ENCODE measurements at regions not wholly inside any gene's neighbourhood (a gene's known extent, or its start where the extent isn't known, plus 50 kb on each side); places are given as distances from the start of the nearest gene placed in this dataset.

- TF ChIP-seq, protein P1, sequence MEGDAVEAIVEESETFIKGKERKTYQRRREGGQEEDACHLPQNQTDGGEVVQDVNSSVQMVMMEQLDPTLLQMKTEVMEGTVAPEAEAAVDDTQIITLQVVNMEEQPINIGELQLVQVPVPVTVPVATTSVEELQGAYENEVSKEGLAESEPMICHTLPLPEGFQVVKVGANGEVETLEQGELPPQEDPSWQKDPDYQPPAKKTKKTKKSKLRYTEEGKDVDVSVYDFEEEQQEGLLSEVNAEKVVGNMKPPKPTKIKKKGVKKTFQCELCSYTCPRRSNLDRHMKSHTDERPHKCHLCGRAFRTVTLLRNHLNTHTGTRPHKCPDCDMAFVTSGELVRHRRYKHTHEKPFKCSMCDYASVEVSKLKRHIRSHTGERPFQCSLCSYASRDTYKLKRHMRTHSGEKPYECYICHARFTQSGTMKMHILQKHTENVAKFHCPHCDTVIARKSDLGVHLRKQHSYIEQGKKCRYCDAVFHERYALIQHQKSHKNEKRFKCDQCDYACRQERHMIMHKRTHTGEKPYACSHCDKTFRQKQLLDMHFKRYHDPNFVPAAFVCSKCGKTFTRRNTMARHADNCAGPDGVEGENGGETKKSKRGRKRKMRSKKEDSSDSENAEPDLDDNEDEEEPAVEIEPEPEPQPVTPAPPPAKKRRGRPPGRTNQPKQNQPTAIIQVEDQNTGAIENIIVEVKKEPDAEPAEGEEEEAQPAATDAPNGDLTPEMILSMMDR (IDR thresholded peaks at IDR 0.05), result no peak
- TF ChIP-seq POLR2AphosphoS5 (IDR thresholded peaks at IDR 0.05), result no peak
Measured at GRCh38 chr2:8529706-8530277, 152.1 kb upstream of the ID2 start.
